Stimulated activated effector memory CD8-positive, alpha-beta T cell treated with anti-CD3 and anti-CD28 coated beads, Interleukin-12 subunit alpha, Interleukin-12 subunit beta, amount 100 ng/mL, for 72 hours (primary cell): ENCODE measurements at regions not wholly inside any gene's neighbourhood (a gene's known extent, or its start where the extent isn't known, plus 50 kb on each side); places are given as distances from the start of the nearest gene placed in this dataset.

Experiments
- ATAC-seq: fragments of 150-1000 bp; cut with Tn5 transposase; 2 replicates; pipeline ENCODE4 v1.10.0; 2021
- DNase-seq, 2 donors: peaks; one replicate each; pipeline ENCODE4 v3.0.0; 2021 to 2022; ENCODE audit warnings: low spot score in 2 of 2
- H3K27ac Mint-ChIP-seq: one replicate; pipeline ENCODE4 v1.8.0; 2022; ENCODE audit warnings: mild to moderate bottlenecking, mixed read lengths
- H3K36me3 Mint-ChIP-seq: one replicate; pipeline ENCODE4 v1.8.0; 2022; ENCODE audit warnings: mild to moderate bottlenecking, mixed read lengths
- H3K4me1 Mint-ChIP-seq: one replicate; pipeline ENCODE4 v1.8.0; 2022; ENCODE audit warnings: mixed read lengths
- H3K4me3 Mint-ChIP-seq: one replicate; pipeline ENCODE4 v1.8.0; 2022; ENCODE audit warnings: mild to moderate bottlenecking, mixed read lengths
- H3K9me3 Mint-ChIP-seq: one replicate; pipeline ENCODE4 v1.8.0; 2022; ENCODE audit warnings: mixed read lengths

- Mint-ChIP-seq H3K9me3 (no peaks in the 10 kb centered on the region), H3K27ac (no peak overlapping the region), H3K4me3 (no peak overlapping the region), H3K4me1 (no peaks in the 10 kb centered on the region), H3K36me3 (no peaks in the 10 kb centered on the region)
- DNase-seq, result peak in 1 of 2 donors; percentile 33
- ATAC-seq, result no peak
Measured at GRCh38 chr6:87945966-87946365, 101.7 kb upstream of the SPACA1 start.

DNA sequence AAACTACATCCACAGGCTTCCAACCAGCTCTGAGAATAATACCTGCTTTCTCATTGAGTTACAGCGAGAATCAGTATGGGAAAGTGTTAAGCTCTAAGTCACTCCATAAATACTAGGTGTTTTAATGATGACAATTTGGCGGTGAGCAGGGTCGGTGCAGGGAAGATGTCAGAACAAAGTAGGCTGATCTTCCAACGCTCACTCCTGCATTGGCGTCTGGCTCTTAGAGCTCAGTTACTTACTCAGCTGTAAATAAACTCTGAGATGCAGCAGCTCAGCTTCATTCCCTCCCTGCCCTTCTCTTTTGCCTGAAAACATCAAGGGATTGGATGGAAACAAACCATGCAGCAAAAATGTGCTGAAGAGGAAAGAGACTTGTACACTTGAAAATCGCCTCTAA, 102.5 kb upstream of the SPACA1 start:
- Mint-ChIP-seq H3K4me1 (no peaks in the 10 kb centered on the region), H3K27ac (no peak overlapping the region), H3K36me3 (no peaks in the 10 kb centered on the region), H3K9me3 (no peaks in the 10 kb centered on the region), H3K4me3 (no peak overlapping the region)
- ATAC-seq, result no peak
- peak in 1 of 2 donors; percentile 22 for DNase-seq

DNA sequence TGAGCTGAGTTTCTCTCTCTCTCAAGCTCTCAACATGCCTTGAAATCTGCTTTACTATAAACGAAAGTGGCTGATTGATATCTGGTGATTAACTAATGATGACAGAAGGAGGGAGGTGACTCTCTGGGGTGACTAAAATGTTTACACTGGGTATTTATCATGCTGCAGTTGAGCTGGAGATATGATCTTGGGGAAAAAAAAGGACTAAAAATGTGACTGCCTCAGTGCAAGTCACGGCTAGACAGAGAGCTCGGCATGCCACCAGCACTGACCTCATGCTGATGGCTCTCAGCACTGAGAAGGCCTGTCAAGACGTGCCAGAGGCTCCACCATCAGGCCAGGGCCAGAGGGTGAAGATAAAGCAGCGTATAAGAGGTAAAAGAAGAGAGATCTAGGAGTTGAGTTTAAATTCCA, 103.1 kb upstream of the SPACA1 start:
- Mint-ChIP-seq H3K4me3 (no peak overlapping the region), H3K36me3 (no peaks in the 10 kb centered on the region), H3K27ac (no peak overlapping the region), H3K9me3 (no peaks in the 10 kb centered on the region), H3K4me1 (no peaks in the 10 kb centered on the region)
- ATAC-seq, result peak; percentile 83
- DNase-seq, result peak in 1 of 2 donors; percentile 44

- DNase-seq (peak in 1 of 2 donors; percentile 20), ATAC-seq (no peak)
- H3K27ac Mint-ChIP-seq, result no peak overlapping the region
- no peaks in the 10 kb centered on the region for H3K36me3 Mint-ChIP-seq
- H3K9me3 Mint-ChIP-seq, result no peaks in the 10 kb centered on the region
- no peaks in the 10 kb centered on the region for H3K4me1 Mint-ChIP-seq
- no peak overlapping the region for H3K4me3 Mint-ChIP-seq
Measured at GRCh38 chr6:87943191-87943590, 104.5 kb upstream of the SPACA1 start.

DNA sequence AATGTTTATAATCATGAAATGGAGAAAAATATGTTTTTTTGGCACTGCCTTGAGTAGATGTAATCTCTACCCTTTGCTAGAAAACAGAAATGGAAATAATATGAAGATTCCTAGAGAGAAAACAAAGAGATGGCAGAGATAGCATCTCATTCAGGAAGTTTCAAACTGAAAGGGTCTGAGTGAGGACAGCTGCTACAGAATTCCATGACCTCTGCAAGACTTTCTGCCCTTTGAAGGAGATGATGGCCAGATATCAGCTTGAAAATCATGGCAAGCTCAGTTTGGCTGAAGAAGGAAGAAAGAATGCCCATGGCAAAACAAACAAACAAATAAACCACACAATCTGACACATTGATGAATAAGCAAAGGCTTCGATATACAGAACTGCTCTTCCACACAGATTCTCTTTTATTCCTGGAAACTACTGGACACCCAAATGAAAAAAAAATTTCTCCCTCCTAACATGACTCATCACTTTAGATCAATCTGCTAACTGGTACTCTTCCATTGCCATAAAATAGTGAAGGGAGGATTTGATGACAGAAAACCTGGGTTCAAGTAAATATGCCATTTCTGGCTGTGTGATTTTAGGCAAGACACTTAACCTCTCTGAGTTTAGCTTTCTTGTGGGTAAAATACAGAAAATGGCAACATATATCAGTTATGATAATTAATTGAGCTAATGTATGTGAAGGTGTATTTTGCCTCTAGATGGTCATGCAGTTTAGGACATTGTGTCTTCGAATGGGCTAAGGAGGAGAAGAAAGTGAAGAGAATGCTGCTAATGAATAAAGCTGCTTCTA, 105.9 kb upstream of the SPACA1 start:
- H3K4me1 Mint-ChIP-seq, result no peaks in the 10 kb centered on the region
- H3K36me3 Mint-ChIP-seq, result no peaks in the 10 kb centered on the region
- DNase-seq (peak in 1 of 2 donors; percentile 1), ATAC-seq (no peak)
- H3K27ac Mint-ChIP-seq, result no peak overlapping the region
- no peak overlapping the region for H3K4me3 Mint-ChIP-seq
- no peaks in the 10 kb centered on the region for H3K9me3 Mint-ChIP-seq

DNA sequence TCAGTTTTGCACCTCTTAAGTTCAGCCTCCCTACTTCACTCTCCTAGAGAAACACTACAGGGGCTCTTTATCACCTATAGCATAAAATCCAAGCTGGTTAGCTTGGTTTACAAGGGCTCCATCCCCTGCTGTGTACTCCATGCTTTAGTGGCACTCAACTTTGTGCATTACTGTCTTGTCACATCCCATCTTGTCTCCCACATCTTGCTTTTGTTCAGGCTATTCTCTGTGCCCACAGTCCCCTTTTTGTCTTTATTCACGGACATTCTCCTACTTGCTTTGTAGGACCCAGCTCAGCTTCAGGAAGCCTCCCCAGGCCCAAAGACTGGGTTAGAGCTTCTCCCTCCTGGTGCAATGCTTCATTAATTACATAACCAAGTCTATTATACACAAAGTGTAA, 107.9 kb upstream of the SPACA1 start:
- H3K36me3 Mint-ChIP-seq, result no peaks in the 10 kb centered on the region
- no peaks in the 10 kb centered on the region for H3K4me1 Mint-ChIP-seq
- no peak overlapping the region for H3K4me3 Mint-ChIP-seq
- DNase-seq (peak in 1 of 2 donors; percentile 13), ATAC-seq (no peak)
- no peaks in the 10 kb centered on the region for H3K9me3 Mint-ChIP-seq
- H3K27ac Mint-ChIP-seq, result no peak overlapping the region

DNA sequence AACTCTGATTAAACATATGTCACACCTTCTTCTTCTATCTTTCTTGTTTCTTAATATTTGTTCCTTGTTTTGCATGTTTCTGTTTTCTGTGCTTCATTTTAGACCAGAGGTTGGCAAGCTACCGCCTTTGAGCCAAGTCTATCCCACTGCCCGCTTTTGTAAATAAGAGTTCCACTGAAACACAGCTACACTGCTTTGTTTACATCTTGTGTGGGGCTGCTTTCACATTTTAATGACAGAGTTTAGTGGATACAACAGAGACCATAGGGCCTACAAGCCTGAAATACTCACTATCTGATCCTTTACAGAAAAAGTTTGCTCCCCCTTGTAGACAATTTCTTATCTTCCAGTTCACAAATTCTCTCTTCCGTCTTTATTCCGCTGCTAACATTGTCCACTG, 109.4 kb upstream of the SPACA1 start:
- Mint-ChIP-seq H3K36me3 (no peaks in the 10 kb centered on the region), H3K4me1 (no peaks in the 10 kb centered on the region), H3K4me3 (no peak overlapping the region), H3K27ac (no peak overlapping the region), H3K9me3 (no peaks in the 10 kb centered on the region)
- DNase-seq (no peak), ATAC-seq (no peak)

DNA sequence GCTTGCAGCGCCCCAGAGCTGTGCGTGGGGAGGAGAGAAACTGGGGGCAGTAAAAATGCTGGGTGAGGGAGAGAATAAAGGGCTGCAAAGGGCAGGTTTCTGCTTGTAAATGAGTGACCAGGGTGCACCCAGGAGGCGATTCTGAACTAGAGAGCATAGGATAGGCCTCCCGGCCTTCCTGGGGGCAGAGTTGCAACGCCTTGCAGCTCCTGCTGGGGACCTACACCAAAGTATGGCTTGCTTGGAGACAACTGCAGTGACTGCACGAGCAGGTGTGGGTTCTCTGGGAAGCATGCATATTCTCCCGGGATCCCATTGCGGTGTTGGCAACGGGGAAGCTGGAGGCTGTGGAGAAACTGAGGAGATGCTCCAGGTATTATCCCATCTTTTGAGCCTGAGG, 111.6 kb upstream of the SPACA1 start:
- Mint-ChIP-seq H3K27ac (no peak overlapping the region), H3K9me3 (no peaks in the 10 kb centered on the region), H3K4me1 (no peaks in the 10 kb centered on the region), H3K36me3 (no peaks in the 10 kb centered on the region), H3K4me3 (no peak overlapping the region)
- DNase-seq (peak in 1 of 2 donors; percentile 46), ATAC-seq (no peak)

DNA sequence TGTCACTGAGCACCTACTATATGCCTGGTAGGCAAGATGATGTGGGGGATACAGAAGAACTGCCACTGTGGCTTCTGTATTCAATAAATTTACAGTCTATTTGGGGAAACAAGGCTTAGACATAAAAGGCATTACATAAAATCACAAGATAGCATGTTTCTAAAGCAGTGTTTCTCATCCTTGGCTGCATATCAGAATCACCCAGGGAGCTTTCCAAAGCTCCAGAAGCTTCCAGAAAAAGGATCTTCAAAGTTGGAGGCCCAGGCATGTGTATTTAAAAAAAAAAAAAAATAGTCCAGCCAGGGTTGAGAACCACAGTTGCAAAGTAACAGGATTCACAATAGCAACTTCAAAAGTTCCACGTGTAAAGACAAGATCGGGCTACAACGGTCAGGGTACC, 112.4 kb upstream of the SPACA1 start:
- Mint-ChIP-seq H3K4me1 (no peaks in the 10 kb centered on the region), H3K27ac (no peak overlapping the region), H3K9me3 (no peaks in the 10 kb centered on the region), H3K4me3 (no peak overlapping the region), H3K36me3 (no peaks in the 10 kb centered on the region)
- DNase-seq (no peak), ATAC-seq (no peak)

DNA sequence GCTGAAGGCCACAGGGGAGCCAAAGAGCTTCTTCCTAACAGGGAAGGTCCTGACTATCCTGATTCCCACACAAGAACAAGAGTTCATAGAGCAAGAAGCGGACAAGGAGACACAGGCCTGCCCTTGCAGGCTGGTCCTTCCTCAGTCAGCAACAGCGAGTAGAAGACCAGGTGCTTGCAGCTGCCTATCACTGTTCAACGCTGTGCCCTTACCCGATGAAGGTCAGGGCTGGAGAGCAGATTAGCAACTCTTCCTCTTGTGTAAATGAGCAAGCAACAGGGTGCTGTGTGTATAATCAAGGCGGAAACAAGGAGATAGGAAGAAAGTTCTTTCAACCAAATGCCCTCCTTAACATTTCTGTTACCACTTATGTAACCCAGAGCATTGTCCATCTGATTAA, 115.3 kb upstream of the SPACA1 start:
- DNase-seq, result no peak
- ATAC-seq, result no peak
- H3K4me1 Mint-ChIP-seq, result peaks cover 6% of the 10 kb centered on the region
- H3K9me3 Mint-ChIP-seq, result no peaks in the 10 kb centered on the region
- no peak overlapping the region for H3K4me3 Mint-ChIP-seq
- H3K27ac Mint-ChIP-seq, result no peak overlapping the region
- no peaks in the 10 kb centered on the region for H3K36me3 Mint-ChIP-seq

DNA sequence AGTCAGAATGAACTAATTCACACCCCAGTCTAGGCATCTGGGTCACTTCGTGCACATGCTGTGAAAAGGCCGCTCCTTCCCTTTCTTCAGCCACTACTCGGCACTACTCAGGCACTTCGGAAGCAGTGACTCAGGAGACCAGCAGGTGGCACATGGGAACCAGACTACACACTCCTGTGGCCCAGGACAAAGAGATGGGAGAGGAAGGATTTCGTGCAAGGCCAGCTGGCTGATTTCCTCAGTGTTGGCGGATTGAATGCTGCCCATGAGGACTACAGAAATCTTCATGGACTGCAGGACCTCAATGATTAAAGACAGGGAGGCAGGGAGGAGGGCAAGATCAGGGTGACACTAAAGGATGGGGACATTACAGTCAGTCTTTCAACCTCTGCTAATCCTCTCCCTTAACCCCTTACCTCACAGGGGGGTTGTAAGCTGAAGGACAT, 117.8 kb upstream of the SPACA1 start:
- ATAC-seq, result peak; percentile 78
- H3K27ac Mint-ChIP-seq, result no peak overlapping the region

GRCh38 chr6:87926687-87927086, 121.0 kb upstream of the SPACA1 start:
- peaks cover 48% of the 10 kb centered on the region for H3K4me1 Mint-ChIP-seq
- no peak overlapping the region for H3K4me3 Mint-ChIP-seq

More for the DNA sequence above, 117.8 kb upstream of the SPACA1 start:
- peak; percentile 24 to 68 for DNase-seq
- Mint-ChIP-seq H3K4me1 (peaks cover 23% of the 10 kb centered on the region), H3K36me3 (no peaks in the 10 kb centered on the region), H3K4me3 (no peak overlapping the region), H3K9me3 (no peaks in the 10 kb centered on the region)

DNA sequence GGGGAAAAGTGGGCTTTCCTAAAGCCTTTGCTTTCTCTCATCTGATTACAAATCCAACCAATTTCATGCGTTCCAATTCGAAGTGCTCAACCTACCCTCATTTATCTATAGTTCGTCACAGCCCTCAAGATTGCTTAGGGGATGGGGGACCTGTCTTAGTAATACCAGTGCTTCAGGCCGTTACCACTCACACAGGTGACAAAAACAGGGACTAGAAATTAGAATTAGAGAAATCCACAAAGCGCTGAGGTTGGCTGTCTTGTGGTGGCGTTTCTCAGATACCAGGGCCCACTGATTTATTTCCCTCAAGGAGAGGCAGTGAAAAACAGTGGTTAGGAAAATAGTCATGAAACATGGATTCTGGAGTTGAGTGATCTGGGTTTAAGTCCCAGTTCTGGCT, 121.6 kb upstream of the SPACA1 start:
- no peak overlapping the region for H3K27ac Mint-ChIP-seq
- H3K4me1 Mint-ChIP-seq, result peaks cover 53% of the 10 kb centered on the region
- no peak for ATAC-seq
- no peaks in the 10 kb centered on the region for H3K36me3 Mint-ChIP-seq
- DNase-seq, result no peak
- peak overlapping the region; percentile 19 for H3K4me3 Mint-ChIP-seq
- H3K9me3 Mint-ChIP-seq, result no peaks in the 10 kb centered on the region

More at GRCh38 chr6:87926687-87927086, 121.0 kb upstream of the SPACA1 start:
- no peak for ATAC-seq
- no peaks in the 10 kb centered on the region for H3K9me3 Mint-ChIP-seq
- H3K27ac Mint-ChIP-seq, result no peak overlapping the region
- DNase-seq, result no peak
- no peaks in the 10 kb centered on the region for H3K36me3 Mint-ChIP-seq

DNA sequence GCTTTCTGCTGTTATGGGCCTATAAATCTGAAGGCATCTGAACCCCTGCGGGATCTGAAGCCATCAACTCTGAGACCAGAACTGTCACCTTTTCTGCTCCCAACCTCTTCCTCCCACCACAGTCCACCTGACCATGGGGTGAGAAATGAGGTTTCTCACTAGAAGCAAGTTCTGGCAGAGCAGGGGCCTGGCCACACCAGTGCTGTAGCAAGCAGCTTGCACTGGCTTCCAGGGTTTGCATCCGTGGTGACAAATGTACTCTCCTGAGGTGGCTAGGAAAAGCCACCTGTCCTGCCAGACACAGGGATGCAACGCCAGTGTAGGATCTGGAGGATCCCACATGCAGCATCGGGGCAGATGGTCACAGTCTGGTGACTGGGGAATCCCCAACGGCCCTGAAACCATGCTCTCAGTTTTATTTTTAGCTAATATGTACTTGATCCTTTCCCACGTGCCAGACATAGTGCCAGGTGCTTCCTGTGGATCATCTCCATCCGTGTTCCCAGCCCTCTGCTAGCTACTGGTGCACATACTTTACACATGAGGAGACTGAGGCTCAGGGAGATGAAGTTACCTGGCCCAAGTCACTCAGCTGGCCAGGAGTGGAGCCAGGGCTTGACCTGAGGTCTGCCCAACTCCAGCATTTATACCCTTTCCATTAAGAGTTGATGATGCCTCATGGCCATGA, 122.1 kb upstream of the SPACA1 start:
- ATAC-seq (peak; percentile 70), DNase-seq (peak; percentile 17 to 63)
- peaks cover 59% of the 10 kb centered on the region for H3K4me1 Mint-ChIP-seq
- peak overlapping the region; percentile 48 for H3K27ac Mint-ChIP-seq
- H3K4me3 Mint-ChIP-seq, result peak overlapping the region; percentile 19
- no peaks in the 10 kb centered on the region for H3K36me3 Mint-ChIP-seq
- no peaks in the 10 kb centered on the region for H3K9me3 Mint-ChIP-seq

DNA sequence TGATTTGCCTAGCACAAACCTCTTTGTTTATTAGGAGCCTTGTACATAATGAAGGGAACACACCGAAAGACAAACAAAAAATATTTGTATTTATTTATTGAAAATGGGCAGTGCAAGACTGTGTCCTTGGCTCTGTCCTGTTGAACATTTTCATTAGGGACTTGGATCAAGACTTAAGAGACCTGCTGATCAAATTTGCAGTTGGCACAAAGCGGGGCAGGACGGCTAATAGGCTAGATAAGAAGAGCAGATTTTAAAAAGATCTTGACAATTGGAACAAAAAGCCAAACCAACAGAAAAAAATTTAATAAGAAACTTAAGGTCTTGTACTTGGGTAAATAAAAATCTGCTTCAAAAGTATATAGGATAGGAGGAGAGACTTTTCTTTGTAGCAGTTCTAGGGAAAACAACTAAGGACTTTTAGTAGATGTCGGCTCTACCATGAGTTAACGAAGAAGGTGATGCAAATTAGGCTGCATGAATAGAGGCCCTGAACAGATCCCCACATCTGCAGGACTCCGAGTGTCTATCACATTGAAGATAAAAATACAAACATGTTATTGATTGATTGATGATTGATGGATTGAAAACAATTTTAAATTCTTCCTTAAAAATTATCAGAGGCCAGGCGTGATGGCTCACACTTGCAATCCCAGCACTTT, 124.1 kb upstream of the SPACA1 start:
- ATAC-seq, result no peak
- H3K4me3 Mint-ChIP-seq, result no peak overlapping the region
- H3K36me3 Mint-ChIP-seq, result no peaks in the 10 kb centered on the region
- peaks cover 53% of the 10 kb centered on the region for H3K4me1 Mint-ChIP-seq
- no peak for DNase-seq
- H3K27ac Mint-ChIP-seq, result peak overlapping the region; percentile 10
- no peaks in the 10 kb centered on the region for H3K9me3 Mint-ChIP-seq
